ENCODE measurements at regions not wholly inside any gene's neighbourhood (a gene's known extent, or its start where the extent isn't known, plus 50 kb on each side); places are given as distances from the start of the nearest gene placed in this dataset.

- TF ChIP-seq CTCF (IDR thresholded peaks at IDR 0.05) (no peak), POLR2A (IDR thresholded peaks at IDR 0.05) (no peak)
Observed at GRCh38 chr13:56317841-56318240, 822.9 kb upstream of the PRR20A start.
